Neural crest cell (in vitro differentiated cells): ENCODE measurements at regions not wholly inside any gene's neighbourhood (a gene's known extent, or its start where the extent isn't known, plus 50 kb on each side); places are given as distances from the start of the nearest gene placed in this dataset.

Experiments used
- DNase-seq: peaks from one replicate; pipeline ENCODE4 v3.0.0; 2021; ENCODE audit warnings: low read depth, mixed read lengths, low spot score
- H3K27ac Mint-ChIP-seq: one replicate; pipeline ENCODE4 v1.8.0; 2021; ENCODE audit warnings: mild to moderate bottlenecking, mixed read lengths; ENCODE audit not compliant: unreplicated experiment
- H3K27me3 Mint-ChIP-seq: 2 replicates; pipeline ENCODE4 v1.8.0; 2021; ENCODE audit warnings: low read depth, mild to moderate bottlenecking, mixed read lengths
- H3K36me3 Mint-ChIP-seq: 2 replicates; pipeline ENCODE4 v1.8.0; 2021; ENCODE audit warnings: low read depth, mild to moderate bottlenecking, mixed read lengths
- H3K4me1 Mint-ChIP-seq: 2 replicates; pipeline ENCODE4 v1.8.0; 2021; ENCODE audit warnings: mixed read lengths
- H3K4me3 Mint-ChIP-seq: one replicate; pipeline ENCODE4 v1.8.0; 2021; ENCODE audit warnings: mild to moderate bottlenecking, mixed read lengths
- H3K9me3 Mint-ChIP-seq: 2 replicates; pipeline ENCODE4 v1.8.0; 2021; ENCODE audit warnings: mixed read lengths
- CTCF ChIP-seq: fragments of 200-600 bp; sonication (generic); conservative IDR thresholded peaks from 2 replicates; pipeline ENCODE4 v1.5.0; 2021; ENCODE audit warnings: antibody characterized with exemption, mild to moderate bottlenecking

- Mint-ChIP-seq H3K4me3 (no peak overlapping the region), H3K9me3 (no peaks in the 10 kb centered on the region), H3K36me3 (no peaks in the 10 kb centered on the region), H3K4me1 (peaks cover 11% of the 10 kb centered on the region), H3K27ac (no peak overlapping the region), H3K27me3 (no peaks in the 10 kb centered on the region)
- no peak for TF ChIP-seq CTCF
- DNase-seq, result no peak
Measured at GRCh38 chr17:59464246-59464645, 101.2 kb upstream of the DHX40 start.

- Mint-ChIP-seq H3K4me3 (no peak overlapping the region), H3K27me3 (no peaks in the 10 kb centered on the region), H3K36me3 (no peaks in the 10 kb centered on the region), H3K9me3 (no peaks in the 10 kb centered on the region), H3K4me1 (peaks cover 11% of the 10 kb centered on the region), H3K27ac (peak overlapping the region; percentile 52)
- no peak for DNase-seq
- TF ChIP-seq CTCF, result no peak
Measured at GRCh38 chr17:59465949-59466307, 99.5 kb upstream of the DHX40 start.

- peaks cover 11% of the 10 kb centered on the region for H3K4me1 Mint-ChIP-seq
- no peaks in the 10 kb centered on the region for H3K27me3 Mint-ChIP-seq
- no peaks in the 10 kb centered on the region for H3K36me3 Mint-ChIP-seq
- no peak overlapping the region for H3K4me3 Mint-ChIP-seq
- no peak overlapping the region for H3K27ac Mint-ChIP-seq
- no peak for DNase-seq
- no peak for TF ChIP-seq CTCF
- no peaks in the 10 kb centered on the region for H3K9me3 Mint-ChIP-seq
Measured at GRCh38 chr17:59466946-59467801, 98.2 kb upstream of the DHX40 start.

- no peak for DNase-seq
Measured at GRCh38 chr17:59469786-59470485, 95.5 kb upstream of the DHX40 start.

More at GRCh38 chr17:59469786-59470485, 95.5 kb upstream of the DHX40 start:
- Mint-ChIP-seq H3K27ac (no peak overlapping the region), H3K27me3 (no peaks in the 10 kb centered on the region), H3K4me1 (peaks cover 11% of the 10 kb centered on the region), H3K36me3 (no peaks in the 10 kb centered on the region), H3K9me3 (no peaks in the 10 kb centered on the region), H3K4me3 (no peak overlapping the region)
- TF ChIP-seq CTCF, result no peak
